ENCODE measurements at regions not wholly inside any gene's neighbourhood (a gene's known extent, or its start where the extent isn't known, plus 50 kb on each side); places are given as distances from the start of the nearest gene placed in this dataset.

GRCh38 chr16:73202161-73202729, 154.3 kb upstream of the ZFHX3 start:
- DNase-seq, result no peak

- no peak for DNase-seq
These were observed 151.3 kb upstream of the ZFHX3 start for GRCh38 chr16:73199214-73199613.

GRCh38 chr16:73198481-73198880, 150.6 kb upstream of the ZFHX3 start:
- no peak for DNase-seq

- DNase-seq, result no peak
These were observed 149.7 kb upstream of the ZFHX3 start for GRCh38 chr16:73197598-73197997.

- DNase-seq, result peak; percentile 18
These were observed 148.7 kb upstream of the ZFHX3 start for GRCh38 chr16:73196670-73197069.

- no peak for DNase-seq
These were observed 145.5 kb upstream of the ZFHX3 start for GRCh38 chr16:73193464-73193863.

GRCh38 chr16:73192232-73192894, 144.4 kb upstream of the ZFHX3 start:
- no peak for DNase-seq

GRCh38 chr16:73191660-73192046, 143.7 kb upstream of the ZFHX3 start:
- DNase-seq, result no peak

GRCh38 chr16:73190688-73191659, 143.0 kb upstream of the ZFHX3 start:
- DNase-seq, result no peak

- no peak for DNase-seq
These were observed 142.3 kb upstream of the ZFHX3 start for GRCh38 chr16:73190256-73190655.

GRCh38 chr16:73189136-73189535, 141.2 kb upstream of the ZFHX3 start:
- DNase-seq, result no peak

- no peak for DNase-seq
These were observed 139.0 kb upstream of the ZFHX3 start for GRCh38 chr16:73186752-73187601.

- no peak for DNase-seq
These were observed 137.8 kb upstream of the ZFHX3 start for GRCh38 chr16:73185737-73186136.

- DNase-seq, result no peak
These were observed 135.7 kb upstream of the ZFHX3 start for GRCh38 chr16:73183611-73184092.

GRCh38 chr16:73179705-73180331, 131.9 kb upstream of the ZFHX3 start:
- DNase-seq, result no peak

- no peak for DNase-seq
These were observed 129.9 kb upstream of the ZFHX3 start for GRCh38 chr16:73177729-73178295.

GRCh38 chr16:73176577-73177013, 128.7 kb upstream of the ZFHX3 start:
- no peak for DNase-seq

GRCh38 chr16:73172973-73173709, 125.2 kb upstream of the ZFHX3 start:
- no peak for DNase-seq

- no peak for DNase-seq
These were observed 124.5 kb upstream of the ZFHX3 start for GRCh38 chr16:73172241-73172972.

GRCh38 chr16:73171901-73172240, 123.9 kb upstream of the ZFHX3 start:
- no peak for DNase-seq
